ENCODE measurements at regions not wholly inside any gene's neighbourhood (a gene's known extent, or its start where the extent isn't known, plus 50 kb on each side); places are given as distances from the start of the nearest gene placed in this dataset.

GRCh38 chr16:85173981-85174751 lies 61.9 kb upstream of the CIBAR2 start:
- no peak for DNase-seq (ENCODE audit: low read depth)

GRCh38 chr16:85174871-85175723 lies 62.8 kb upstream of the CIBAR2 start:
- no peak for DNase-seq (ENCODE audit: low read depth)

DNA sequence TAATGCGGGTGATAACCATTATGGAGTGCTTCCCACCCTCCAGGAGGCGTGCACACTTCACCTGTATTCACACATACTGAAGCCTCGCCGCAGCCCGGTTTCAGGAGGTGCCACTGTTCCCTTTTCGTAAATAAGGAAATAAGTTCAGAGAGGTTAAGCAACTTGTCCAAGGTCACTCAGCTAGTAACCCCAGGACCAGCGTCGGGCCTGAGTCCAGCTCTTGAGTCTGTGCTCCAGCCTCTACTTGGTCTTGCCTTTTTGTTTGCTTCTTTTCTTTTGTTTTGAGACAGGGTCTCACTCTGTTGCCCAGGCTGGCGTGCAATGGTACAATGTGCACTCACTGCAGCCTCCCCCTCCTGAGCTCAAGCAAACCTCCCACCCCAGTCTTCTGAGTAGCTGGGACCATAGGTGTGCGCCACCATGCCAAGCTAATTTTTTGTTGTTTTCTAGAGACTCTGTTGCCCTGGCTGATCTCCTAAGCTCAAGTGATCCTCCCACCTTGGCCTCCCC lies 63.5 kb upstream of the CIBAR2 start:
- no peak for DNase-seq (ENCODE audit: low read depth)

GRCh38 chr16:85176541-85177447 lies 64.5 kb upstream of the CIBAR2 start:
- DNase-seq (ENCODE audit: low read depth): no peak

DNA sequence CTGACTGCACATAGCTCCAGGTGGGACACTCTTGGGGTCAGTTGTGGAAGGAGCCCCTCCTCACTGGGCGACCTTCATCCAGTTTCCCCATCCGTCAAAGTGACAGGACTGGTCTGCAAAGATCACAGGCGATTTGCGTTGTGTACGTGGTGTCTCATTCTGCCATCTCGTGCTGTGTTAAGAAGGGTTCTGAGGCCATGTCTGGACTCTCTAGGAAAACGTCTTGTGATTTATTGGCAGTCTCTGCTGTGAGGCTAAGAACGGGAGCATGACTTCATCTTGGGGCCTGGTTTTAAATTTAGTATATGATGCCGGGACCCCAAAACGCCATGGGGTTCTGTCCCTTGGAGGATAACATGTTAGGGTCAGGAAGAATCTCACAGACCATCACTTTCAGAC lies 65.2 kb upstream of the CIBAR2 start:
- no peak for DNase-seq (ENCODE audit: low read depth)

GRCh38 chr16:85178006-85178591 lies 65.8 kb upstream of the CIBAR2 start:
- no peak for DNase-seq (ENCODE audit: low read depth)

DNA sequence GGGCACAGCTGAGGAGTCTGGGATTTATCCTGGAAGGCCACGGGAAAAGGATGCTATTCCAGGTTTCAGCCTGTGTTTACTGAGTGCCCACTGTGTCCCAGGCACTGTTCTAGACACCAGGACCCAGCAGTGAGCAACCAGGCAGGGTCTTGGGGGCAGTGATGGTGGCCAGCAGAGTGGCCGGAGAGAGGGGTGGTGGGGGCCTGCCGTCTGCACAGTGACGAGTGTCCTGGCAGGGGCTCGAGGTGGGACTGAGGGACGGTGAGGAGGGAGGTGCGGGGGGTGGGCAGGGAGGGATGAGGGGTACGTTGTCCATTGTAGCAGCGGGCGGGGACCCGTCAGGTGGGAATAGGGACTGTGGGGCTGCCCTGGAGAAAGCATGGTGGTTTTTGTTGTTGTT lies 66.3 kb upstream of the CIBAR2 start:
- DNase-seq (ENCODE audit: low read depth): no peak

DNA sequence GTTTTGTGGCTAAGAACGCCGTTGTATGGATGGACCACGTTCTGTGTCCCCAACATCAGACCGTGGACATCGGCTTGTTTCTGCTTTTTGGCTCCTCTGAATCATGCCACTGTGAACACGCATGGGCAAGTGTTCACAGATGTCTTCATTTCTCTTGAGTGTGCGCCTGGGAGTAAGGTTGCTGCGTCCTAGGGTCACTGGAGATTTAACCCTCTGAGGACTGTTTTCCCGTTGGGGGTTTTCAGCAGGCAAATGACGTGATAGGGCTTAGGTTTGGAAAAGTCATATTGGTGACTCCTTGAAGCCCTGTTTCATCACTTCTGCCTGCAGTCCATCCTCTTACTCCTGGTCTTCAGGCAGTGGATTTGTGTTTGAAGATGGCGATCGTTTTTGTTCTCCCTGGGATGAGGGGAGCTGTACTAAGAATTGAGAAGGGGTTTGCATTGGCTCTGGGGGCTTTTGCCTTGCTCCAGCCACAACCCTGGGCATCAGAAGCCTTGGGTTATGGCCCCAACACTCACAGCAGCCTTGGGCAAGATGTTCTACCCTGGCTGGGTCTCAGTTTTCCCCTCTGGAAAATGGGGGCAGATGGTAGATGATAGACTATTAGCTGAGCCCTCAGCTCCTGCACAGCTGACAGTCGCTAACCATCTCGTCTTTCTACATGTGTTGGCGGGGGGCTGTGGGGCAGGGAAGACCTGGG lies 67.2 kb upstream of the CIBAR2 start:
- DNase-seq (ENCODE audit: low read depth): no peak

GRCh38 chr16:85180047-85180826 lies 68.0 kb upstream of the CIBAR2 start:
- no peak for DNase-seq (ENCODE audit: low read depth)

DNA sequence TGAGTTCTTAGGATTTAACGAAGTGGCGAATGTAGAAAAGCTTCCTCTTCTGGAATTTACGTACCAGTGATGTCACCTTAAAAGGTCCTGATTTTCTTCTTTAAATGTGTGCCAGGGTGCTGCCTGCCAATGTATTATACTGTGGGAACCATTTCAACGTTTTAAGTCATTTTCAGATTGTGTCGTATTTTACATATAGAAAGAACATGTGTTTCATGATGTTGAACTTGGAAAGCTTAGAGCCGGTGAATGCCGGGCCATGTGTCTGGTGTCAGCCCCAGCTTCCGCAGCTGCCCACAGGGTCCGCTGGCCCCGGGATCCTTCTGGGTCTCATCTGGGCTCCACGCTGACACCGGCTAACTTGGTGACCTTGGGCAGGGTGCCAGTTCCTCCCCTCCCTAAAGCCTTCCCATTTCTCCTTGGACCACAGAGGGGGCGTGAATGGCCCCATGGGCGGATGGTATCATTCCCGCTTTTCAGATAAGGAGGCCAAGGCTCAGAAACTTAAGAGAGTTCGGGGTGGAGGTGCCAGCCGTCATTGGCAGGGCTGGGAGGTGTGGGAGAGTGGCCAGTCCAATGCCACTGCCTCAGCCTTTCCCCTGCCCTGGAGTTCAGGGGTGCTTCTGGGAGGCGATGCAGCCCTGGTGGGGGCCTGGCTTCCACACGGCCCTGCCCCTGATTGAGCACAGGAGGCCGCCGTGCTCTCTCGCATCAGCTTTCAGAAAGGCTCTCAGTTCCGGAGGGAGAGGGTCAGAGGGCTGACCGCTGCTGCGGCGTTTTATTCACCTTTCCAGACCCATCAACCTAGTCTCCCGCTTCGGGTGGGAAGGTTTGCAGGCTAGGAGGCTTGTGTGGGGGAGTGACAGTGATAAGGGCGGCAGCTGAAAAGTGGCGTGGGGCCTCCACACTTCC lies 68.8 kb upstream of the CIBAR2 start:
- no peak for DNase-seq (ENCODE audit: low read depth)

DNA sequence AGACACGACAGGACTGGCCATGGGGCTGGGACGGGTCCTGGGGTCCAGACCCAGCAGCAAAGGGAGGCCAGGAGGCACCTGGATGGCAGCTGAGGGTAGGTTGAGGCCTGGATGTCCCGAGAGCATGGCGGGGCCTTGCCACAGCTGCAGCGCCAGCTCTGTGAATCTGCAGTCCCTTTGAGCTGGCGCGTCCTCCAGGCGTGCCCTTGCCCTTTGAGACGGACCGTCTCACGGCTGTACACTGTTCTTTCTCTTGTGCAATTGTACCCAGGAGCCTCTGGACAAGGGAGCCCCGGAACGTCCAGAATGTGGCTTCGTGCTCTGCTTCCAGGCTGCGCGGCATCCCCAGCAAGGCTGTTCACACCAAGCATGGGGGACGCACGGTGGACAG lies 69.5 kb upstream of the CIBAR2 start:
- no peak for DNase-seq (ENCODE audit: low read depth)

DNA sequence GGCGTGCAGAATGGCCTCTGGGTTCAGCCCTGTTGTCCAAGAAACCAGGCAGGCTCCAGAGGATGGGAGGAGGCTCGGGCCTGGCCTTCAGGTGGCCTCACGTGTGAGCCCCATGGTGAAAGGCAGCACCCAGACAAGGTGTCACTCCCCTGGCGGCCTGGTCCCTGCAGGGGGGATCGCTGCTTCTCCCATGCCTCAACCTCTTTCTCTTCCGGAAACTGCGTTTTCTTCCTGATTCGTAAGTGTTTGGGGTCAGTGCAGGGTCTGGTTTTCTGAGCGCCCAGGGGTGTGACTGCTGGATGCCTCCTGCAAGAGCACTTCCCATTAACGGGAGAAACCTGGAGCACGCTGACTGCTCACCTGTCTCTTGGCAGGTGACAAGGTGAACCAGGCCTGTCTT lies 70.0 kb upstream of the CIBAR2 start:
- no peak for DNase-seq (ENCODE audit: low read depth)

DNA sequence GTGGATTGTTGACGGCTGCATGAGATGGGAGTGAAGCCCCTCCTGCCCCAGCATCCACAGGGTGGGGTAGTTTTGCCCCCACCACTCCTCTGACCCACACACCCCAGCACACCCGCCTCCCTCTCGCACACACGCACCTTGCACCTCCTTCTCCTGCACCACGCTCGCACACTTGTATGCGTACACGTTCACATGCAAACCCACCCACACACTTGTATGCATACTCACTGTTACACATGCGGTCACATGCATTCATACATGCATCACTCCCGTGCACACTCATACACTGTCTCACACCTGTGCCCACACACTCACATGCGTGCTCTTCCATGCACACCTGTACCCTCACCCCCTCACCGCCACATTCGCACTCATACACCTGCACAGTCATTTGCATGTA lies 70.5 kb upstream of the CIBAR2 start:
- no peak for DNase-seq (ENCODE audit: low read depth)

GRCh38 chr16:85183564-85183963 lies 71.3 kb upstream of the CIBAR2 start:
- DNase-seq (ENCODE audit: low read depth): no peak

GRCh38 chr16:85184404-85184803 lies 72.1 kb upstream of the CIBAR2 start:
- DNase-seq (ENCODE audit: low read depth): no peak

GRCh38 chr16:85185303-85186100 lies 73.2 kb upstream of the CIBAR2 start:
- DNase-seq (ENCODE audit: low read depth): no peak

DNA sequence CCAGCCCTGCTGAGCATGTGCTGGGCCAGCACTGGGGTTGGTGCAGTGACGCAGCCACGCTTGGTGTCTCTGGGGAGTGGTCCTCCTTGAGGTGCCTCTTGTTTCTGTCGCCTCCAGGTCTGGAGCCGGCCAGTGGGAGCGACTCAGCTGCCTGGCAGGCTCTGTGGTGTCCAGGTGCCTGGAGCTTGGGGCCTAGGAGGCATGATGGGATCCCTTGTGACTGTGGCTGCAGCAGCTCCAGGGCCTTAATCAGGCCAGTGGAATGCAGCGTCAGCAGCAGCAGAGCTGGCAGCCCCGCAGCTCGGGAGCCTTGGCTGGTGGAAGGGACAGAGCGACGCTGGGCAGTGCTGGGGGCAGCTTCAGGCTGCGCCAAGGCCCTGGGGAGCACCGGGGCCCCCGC lies 74.7 kb upstream of the CIBAR2 start:
- no peak for DNase-seq (ENCODE audit: low read depth)

DNA sequence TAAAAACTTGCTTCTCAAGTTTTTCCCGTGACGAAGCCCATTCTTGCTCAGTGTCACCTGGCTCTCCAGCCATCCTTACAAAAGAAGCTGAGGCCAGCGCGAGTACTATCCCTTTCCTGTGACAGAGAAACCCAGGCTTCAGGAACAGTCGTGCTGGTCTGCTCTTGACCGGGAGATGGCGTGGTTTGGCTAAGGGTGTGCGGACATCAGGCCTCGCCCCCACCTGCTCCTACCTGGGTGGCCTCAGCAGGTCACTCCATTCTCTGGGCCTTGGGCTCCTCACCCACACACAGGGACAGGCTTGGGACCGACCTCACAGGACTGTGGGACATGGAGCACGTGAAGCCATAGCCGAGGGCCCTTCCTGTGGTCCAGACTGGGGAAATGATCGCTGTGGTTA lies 75.2 kb upstream of the CIBAR2 start:
- DNase-seq (ENCODE audit: low read depth): no peak

All from fibroblast of the conjunctiva (primary cell).